NCI-H524 treated with DMSO at 0.1 percent for 48 hours (cell line): ENCODE measurements at regions not wholly inside any gene's neighbourhood (a gene's known extent, or its start where the extent isn't known, plus 50 kb on each side); places are given as distances from the start of the nearest gene placed in this dataset.

Experiments used
- DNase-seq: peaks from one replicate; lab custom pipeline; 2025; lab: John Stamatoyannopoulos, UW

GRCh38 chr1:59244891-59245290 is 52.0 kb upstream of the FGGY start:
- DNase-seq: no peak
